ENCODE measurements at regions not wholly inside any gene's neighbourhood (a gene's known extent, or its start where the extent isn't known, plus 50 kb on each side); places are given as distances from the start of the nearest gene placed in this dataset.

DNA sequence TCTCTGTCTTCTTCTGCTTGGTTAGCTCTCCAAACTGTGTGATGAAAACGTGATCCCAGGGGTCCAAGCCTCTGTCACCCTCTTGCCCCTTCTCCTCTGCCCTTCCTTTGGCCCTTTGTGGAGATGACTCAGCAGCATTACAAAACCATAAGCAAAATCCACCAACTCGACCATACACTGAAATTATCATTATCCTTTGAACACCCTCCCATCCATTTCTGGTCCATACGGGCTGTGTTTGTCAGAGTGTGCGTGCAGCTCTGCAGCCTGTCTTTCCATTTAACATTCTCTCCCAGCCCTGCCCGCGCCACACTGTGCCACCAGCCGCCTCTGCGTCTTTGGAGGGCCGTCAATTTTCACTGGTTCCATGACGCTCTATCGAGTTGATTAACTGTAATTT, 69.2 kb downstream of the SLC25A47 start:
- no peak overlapping the region for H3K4me3 ChIP-seq (ENCODE audit: severe bottlenecking)
- no peak for DNase-seq (ENCODE audit: low spot score)
- TF ChIP-seq, protein P1, sequence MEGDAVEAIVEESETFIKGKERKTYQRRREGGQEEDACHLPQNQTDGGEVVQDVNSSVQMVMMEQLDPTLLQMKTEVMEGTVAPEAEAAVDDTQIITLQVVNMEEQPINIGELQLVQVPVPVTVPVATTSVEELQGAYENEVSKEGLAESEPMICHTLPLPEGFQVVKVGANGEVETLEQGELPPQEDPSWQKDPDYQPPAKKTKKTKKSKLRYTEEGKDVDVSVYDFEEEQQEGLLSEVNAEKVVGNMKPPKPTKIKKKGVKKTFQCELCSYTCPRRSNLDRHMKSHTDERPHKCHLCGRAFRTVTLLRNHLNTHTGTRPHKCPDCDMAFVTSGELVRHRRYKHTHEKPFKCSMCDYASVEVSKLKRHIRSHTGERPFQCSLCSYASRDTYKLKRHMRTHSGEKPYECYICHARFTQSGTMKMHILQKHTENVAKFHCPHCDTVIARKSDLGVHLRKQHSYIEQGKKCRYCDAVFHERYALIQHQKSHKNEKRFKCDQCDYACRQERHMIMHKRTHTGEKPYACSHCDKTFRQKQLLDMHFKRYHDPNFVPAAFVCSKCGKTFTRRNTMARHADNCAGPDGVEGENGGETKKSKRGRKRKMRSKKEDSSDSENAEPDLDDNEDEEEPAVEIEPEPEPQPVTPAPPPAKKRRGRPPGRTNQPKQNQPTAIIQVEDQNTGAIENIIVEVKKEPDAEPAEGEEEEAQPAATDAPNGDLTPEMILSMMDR (IDR thresholded peaks at IDR 0.05; ENCODE audit: poor library complexity, severe bottlenecking) = no peak
- peaks cover 13% of the 10 kb centered on the region for H3K4me1 ChIP-seq (ENCODE audit: insufficient read depth, poor library complexity, severe bottlenecking)
- no peak overlapping the region for H3K27ac ChIP-seq (ENCODE audit: poor library complexity, severe bottlenecking)
- no peaks in the 10 kb centered on the region for H3K27me3 ChIP-seq (ENCODE audit: insufficient read depth, poor library complexity, severe bottlenecking)
- H3K36me3 ChIP-seq (ENCODE audit: low read depth) = peaks cover 4% of the 10 kb centered on the region; the same call in 1 of the 2 replicates
- H3K9me3 ChIP-seq (ENCODE audit: severe bottlenecking) = no peaks in the 10 kb centered on the region
- no peak for ATAC-seq (ENCODE audit: low read depth)

- no peak overlapping the region for H3K4me3 ChIP-seq (ENCODE audit: severe bottlenecking)
- H3K27ac ChIP-seq (ENCODE audit: poor library complexity, severe bottlenecking) = no peak overlapping the region
- H3K36me3 ChIP-seq (ENCODE audit: low read depth) = peaks cover 7% of the 10 kb centered on the region; the same call in 1 of the 2 replicates
- ATAC-seq (ENCODE audit: low read depth) (no peak), DNase-seq (ENCODE audit: low spot score) (no peak)
- no peaks in the 10 kb centered on the region for H3K9me3 ChIP-seq (ENCODE audit: severe bottlenecking)
- H3K4me1 ChIP-seq (ENCODE audit: insufficient read depth, poor library complexity, severe bottlenecking) = peaks cover 15% of the 10 kb centered on the region
- TF ChIP-seq, protein P1 (IDR thresholded peaks at IDR 0.05; ENCODE audit: poor library complexity, severe bottlenecking) = no peak
- H3K27me3 ChIP-seq (ENCODE audit: insufficient read depth, poor library complexity, severe bottlenecking) = no peaks in the 10 kb centered on the region
Measured at GRCh38 chr14:100393362-100393761, 70.2 kb downstream of the SLC25A47 start.

DNA sequence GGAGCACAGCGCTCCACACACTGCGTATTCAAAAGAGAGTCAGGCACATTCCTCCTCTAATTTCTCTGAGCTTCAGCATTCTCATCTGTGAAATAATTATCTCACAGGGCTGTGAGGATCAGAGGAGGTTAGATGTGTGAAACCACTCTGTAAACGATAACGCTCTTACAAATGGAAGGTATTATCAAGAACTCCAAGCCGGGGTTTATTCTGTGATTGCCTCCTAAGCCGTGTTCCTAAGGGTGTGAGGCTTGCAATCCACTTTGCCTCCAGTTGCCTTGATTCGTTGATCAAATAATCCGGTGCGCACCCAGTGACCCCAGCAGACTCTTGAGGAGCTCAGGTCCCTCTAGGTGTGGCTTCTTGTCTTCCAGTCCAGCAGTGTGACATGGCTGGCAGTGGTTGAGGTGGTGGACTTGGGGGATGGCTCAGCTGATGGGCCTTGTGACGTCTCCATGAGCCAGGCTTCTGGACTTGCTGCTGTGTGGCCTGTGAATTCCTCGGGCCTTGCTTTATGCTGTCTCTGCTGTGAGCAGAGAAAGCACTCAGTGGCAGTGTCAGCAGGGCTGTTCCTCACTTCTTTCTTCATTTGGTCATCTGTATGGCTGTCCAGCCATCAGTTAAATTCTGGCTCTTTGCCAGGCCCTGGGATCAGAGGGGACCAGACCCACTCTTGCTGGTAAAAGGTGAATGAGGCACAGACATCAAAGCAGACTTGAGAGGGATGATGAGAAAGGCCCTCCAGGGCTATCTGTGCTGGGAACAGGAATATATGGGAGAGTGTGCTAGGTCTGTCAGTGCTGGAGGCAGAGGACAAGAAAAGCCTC, 71.0 kb downstream of the SLC25A47 start:
- ATAC-seq (ENCODE audit: low read depth) = no peak
- no peak overlapping the region for H3K27ac ChIP-seq (ENCODE audit: poor library complexity, severe bottlenecking)

DNA sequence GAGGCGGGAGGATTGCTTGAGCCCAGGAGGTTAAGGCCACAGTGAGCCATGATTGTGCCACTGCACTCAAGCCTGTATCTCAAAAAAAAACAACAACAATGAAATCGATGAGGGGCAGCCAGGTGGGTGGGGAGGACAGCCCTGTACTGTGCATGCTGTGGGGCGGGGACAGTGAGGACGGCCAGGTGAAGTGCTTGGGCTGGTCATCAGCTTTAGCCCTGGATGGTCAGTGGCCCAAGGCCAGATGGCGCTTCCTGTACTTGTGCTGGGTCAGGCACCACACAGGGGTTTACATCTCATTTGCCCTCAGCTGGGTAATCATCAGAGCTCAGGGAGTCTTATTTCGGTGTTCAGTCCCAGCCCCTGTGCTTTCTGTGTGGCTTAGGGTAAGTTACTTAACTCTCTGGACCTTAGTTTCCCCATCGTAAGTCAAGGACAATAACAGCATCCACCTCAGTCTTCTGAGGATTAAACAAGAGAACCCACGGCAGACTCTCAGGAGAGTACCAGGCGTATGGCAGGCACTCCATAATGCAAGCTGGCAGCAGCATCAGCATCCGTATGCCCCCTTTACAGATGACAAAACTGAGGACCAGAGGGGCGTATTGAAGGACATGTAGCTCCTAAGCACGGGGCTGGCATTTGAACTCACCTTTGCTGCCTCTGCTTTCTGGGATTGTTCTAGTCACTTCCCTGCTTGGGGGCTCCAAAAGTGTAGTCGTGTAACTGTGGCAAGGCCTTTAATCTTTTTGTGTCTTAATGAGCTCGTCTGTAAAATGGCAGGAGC, 71.9 kb downstream of the SLC25A47 start:
- H3K27ac ChIP-seq (ENCODE audit: poor library complexity, severe bottlenecking) = no peak overlapping the region
- peaks cover 9% of the 10 kb centered on the region; the same call in 1 of the 2 replicates for H3K36me3 ChIP-seq (ENCODE audit: low read depth)
- no peak for ATAC-seq (ENCODE audit: low read depth)
- H3K27me3 ChIP-seq (ENCODE audit: insufficient read depth, poor library complexity, severe bottlenecking) = no peaks in the 10 kb centered on the region
- TF ChIP-seq, protein P1 (IDR thresholded peaks at IDR 0.05; ENCODE audit: poor library complexity, severe bottlenecking) = no peak
- DNase-seq (ENCODE audit: low spot score) = no peak
- no peaks in the 10 kb centered on the region for H3K9me3 ChIP-seq (ENCODE audit: severe bottlenecking)
- no peak overlapping the region for H3K4me3 ChIP-seq (ENCODE audit: severe bottlenecking)
- peaks cover 11% of the 10 kb centered on the region for H3K4me1 ChIP-seq (ENCODE audit: insufficient read depth, poor library complexity, severe bottlenecking)

More for the DNA sequence above, 71.0 kb downstream of the SLC25A47 start:
- Histone ChIP-seq H3K27me3 (ENCODE audit: insufficient read depth, poor library complexity, severe bottlenecking) (no peaks in the 10 kb centered on the region), H3K4me3 (ENCODE audit: severe bottlenecking) (no peak overlapping the region), H3K36me3 (ENCODE audit: low read depth) (peaks cover 9% of the 10 kb centered on the region; the same call in 1 of the 2 replicates), H3K9me3 (ENCODE audit: severe bottlenecking) (no peaks in the 10 kb centered on the region), H3K4me1 (ENCODE audit: insufficient read depth, poor library complexity, severe bottlenecking) (peaks cover 11% of the 10 kb centered on the region)
- DNase-seq (ENCODE audit: low spot score) = no peak
- TF ChIP-seq, protein P1 (IDR thresholded peaks at IDR 0.05; ENCODE audit: poor library complexity, severe bottlenecking) = no peak
